ENCODE measurements at regions not wholly inside any gene's neighbourhood (a gene's known extent, or its start where the extent isn't known, plus 50 kb on each side); places are given as distances from the start of the nearest gene placed in this dataset.
"Not testable (repeated sequence)": the region's sequence is repeated elsewhere in the genome, so short reads cannot be mapped to it uniquely, and the experiment has no call there.

DNA sequence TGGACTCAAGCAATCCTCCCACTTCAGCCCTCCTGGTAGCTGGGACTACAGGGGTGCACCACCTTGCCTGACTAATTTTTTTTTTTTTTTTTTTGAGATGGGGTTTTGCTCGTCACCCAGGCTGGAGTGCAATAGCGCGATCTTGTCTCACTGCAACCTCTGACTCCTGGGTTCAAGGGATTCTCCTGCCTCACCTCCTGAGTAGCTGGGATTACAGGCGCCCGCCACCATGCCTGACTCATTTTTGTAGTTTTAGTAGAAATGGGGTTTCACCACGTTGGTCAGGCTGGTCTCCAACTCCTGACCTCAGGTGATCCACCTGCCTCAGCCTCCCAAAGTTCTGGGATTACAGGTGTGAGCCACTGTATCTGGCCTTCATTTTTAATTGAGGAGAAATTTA lies 141.0 kb upstream of the SALL4 start:
- TF ChIP-seq, protein P1, sequence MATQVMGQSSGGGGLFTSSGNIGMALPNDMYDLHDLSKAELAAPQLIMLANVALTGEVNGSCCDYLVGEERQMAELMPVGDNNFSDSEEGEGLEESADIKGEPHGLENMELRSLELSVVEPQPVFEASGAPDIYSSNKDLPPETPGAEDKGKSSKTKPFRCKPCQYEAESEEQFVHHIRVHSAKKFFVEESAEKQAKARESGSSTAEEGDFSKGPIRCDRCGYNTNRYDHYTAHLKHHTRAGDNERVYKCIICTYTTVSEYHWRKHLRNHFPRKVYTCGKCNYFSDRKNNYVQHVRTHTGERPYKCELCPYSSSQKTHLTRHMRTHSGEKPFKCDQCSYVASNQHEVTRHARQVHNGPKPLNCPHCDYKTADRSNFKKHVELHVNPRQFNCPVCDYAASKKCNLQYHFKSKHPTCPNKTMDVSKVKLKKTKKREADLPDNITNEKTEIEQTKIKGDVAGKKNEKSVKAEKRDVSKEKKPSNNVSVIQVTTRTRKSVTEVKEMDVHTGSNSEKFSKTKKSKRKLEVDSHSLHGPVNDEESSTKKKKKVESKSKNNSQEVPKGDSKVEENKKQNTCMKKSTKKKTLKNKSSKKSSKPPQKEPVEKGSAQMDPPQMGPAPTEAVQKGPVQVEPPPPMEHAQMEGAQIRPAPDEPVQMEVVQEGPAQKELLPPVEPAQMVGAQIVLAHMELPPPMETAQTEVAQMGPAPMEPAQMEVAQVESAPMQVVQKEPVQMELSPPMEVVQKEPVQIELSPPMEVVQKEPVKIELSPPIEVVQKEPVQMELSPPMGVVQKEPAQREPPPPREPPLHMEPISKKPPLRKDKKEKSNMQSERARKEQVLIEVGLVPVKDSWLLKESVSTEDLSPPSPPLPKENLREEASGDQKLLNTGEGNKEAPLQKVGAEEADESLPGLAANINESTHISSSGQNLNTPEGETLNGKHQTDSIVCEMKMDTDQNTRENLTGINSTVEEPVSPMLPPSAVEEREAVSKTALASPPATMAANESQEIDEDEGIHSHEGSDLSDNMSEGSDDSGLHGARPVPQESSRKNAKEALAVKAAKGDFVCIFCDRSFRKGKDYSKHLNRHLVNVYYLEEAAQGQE (IDR thresholded peaks at IDR 0.05; ENCODE audit: insufficient read depth in 1 of 2, low read depth in 2 of 2, low read length in 1 of 2), result not testable (repeated sequence)
- TF ChIP-seq, protein P2, sequence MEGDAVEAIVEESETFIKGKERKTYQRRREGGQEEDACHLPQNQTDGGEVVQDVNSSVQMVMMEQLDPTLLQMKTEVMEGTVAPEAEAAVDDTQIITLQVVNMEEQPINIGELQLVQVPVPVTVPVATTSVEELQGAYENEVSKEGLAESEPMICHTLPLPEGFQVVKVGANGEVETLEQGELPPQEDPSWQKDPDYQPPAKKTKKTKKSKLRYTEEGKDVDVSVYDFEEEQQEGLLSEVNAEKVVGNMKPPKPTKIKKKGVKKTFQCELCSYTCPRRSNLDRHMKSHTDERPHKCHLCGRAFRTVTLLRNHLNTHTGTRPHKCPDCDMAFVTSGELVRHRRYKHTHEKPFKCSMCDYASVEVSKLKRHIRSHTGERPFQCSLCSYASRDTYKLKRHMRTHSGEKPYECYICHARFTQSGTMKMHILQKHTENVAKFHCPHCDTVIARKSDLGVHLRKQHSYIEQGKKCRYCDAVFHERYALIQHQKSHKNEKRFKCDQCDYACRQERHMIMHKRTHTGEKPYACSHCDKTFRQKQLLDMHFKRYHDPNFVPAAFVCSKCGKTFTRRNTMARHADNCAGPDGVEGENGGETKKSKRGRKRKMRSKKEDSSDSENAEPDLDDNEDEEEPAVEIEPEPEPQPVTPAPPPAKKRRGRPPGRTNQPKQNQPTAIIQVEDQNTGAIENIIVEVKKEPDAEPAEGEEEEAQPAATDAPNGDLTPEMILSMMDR (IDR thresholded peaks at IDR 0.05), result not testable (repeated sequence)
- TF ChIP-seq POLR2AphosphoS5 (IDR thresholded peaks at IDR 0.05; ENCODE audit: low read depth, low read length), result not testable (repeated sequence)
